Coronary artery (tissue), 2 donors: ENCODE measurements at regions not wholly inside any gene's neighbourhood (a gene's known extent, or its start where the extent isn't known, plus 50 kb on each side); places are given as distances from the start of the nearest gene placed in this dataset.

Experiments
- DNase-seq: peaks from one replicate; pipeline ENCODE4 v3.0.0-alpha.2; 2017; ENCODE audit warnings: low spot score
- H3K27ac ChIP-seq, 2 donors: fragments of 200-600 bp; sonication (generic); one replicate each; pipeline ENCODE4 v1.5.1; 2016 to 2019
- H3K4me3 ChIP-seq: fragments of 200-600 bp; sonication (generic); 2 replicates; pipeline ENCODE4 v1.5.1; 2016; ENCODE audit warnings: mild to moderate bottlenecking, moderate library complexity
- TF ChIP-seq, protein P1 (sequence below): fragments of 200-600 bp; sonication (generic); IDR thresholded peaks from one replicate; pipeline ENCODE4 v1.5.1; 2019; ENCODE audit warnings: antibody characterized with exemption

DNA sequence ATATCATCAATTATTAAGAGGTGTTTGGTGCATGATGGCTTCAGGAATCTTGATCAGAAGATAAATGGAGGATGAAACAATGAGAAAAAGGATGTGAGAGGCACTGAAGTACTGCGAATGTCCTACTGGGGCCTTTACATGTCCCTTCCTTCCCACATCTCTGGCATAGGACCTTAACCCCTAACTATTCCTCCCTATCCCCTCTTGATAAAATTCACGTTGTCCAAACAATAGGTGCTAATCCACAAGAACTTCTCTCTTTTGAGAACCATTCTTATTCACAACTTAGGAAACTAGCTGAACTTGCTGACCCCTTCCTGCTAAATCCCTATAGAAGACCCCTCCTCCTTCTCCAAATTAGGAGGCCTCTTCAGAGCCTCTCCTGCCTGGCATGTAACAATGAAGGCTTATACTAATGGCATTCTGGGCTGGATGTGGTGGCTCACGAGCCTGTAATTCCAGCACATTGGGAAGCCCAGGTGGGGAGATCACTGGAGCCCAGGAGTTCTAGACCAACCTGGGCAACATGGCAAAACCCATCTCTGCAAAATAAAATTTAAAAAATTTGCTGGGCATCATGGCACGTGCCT is 276.5 kb upstream of the SMARCA2 start:
- DNase-seq, result no peak
- TF ChIP-seq, protein P1, sequence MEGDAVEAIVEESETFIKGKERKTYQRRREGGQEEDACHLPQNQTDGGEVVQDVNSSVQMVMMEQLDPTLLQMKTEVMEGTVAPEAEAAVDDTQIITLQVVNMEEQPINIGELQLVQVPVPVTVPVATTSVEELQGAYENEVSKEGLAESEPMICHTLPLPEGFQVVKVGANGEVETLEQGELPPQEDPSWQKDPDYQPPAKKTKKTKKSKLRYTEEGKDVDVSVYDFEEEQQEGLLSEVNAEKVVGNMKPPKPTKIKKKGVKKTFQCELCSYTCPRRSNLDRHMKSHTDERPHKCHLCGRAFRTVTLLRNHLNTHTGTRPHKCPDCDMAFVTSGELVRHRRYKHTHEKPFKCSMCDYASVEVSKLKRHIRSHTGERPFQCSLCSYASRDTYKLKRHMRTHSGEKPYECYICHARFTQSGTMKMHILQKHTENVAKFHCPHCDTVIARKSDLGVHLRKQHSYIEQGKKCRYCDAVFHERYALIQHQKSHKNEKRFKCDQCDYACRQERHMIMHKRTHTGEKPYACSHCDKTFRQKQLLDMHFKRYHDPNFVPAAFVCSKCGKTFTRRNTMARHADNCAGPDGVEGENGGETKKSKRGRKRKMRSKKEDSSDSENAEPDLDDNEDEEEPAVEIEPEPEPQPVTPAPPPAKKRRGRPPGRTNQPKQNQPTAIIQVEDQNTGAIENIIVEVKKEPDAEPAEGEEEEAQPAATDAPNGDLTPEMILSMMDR, result no peak
- Histone ChIP-seq H3K4me3 (no peak overlapping the region), H3K27ac (no peak overlapping the region)

DNA sequence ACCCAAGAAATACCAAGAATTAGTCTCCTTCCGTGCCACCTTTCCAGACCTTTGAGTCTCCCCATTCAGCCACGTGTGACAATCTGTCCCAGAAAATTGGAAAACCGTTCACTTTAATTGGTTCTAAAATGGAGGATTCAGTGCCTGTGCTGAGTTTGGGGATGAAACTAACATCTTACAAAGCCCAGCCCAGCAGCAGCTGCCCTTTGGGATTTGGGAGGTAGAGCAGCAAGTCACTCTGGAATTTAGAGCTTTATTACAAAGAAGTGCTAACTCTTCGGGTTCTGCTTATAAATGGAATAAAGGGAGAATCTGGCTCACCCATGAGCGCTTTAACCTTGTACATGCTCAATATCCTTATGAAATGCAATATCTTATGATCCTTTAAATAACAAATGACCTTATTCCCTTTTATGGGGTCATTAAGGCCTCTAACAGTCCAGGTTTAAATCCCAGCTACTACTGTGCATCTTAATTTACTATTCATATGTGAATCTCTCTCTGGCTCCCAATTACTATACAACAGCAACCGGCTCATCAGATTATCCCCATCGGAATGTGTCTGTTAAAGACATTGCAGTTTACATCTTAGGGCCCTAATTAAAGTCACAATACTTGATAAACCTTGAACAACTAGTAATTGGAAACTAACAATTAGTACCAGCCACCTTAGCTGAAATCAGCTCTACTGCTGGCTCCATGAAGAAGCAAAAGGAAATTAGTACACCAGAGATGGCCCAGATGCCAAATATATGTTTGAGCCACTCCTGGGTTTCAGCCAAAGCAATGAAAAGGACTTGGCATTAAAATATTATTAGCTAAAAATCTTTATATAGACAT is 271.8 kb upstream of the SMARCA2 start:
- H3K4me3 ChIP-seq, result no peak overlapping the region
- DNase-seq, result no peak
- no peak overlapping the region for H3K27ac ChIP-seq
- TF ChIP-seq, protein P1, result no peak

DNA sequence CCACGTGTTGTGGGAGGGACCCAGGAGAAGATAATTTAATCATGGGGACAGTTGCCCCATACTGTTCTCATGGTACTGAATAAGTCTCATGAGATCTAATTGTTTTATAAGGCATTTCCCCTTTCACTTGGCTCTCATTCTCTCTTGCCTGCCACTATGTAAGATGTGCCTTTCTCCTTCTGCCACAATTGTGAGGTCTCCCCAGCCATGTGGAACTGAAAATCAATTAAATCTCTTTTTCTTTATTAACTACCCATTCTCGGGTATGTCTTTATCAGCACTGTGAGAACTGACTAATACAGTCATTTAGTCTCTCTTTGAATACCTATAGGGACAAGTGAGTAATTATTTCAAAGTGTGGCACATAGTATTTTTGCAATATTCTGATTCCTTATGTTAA is 269.2 kb upstream of the SMARCA2 start:
- DNase-seq, result no peak

DNA sequence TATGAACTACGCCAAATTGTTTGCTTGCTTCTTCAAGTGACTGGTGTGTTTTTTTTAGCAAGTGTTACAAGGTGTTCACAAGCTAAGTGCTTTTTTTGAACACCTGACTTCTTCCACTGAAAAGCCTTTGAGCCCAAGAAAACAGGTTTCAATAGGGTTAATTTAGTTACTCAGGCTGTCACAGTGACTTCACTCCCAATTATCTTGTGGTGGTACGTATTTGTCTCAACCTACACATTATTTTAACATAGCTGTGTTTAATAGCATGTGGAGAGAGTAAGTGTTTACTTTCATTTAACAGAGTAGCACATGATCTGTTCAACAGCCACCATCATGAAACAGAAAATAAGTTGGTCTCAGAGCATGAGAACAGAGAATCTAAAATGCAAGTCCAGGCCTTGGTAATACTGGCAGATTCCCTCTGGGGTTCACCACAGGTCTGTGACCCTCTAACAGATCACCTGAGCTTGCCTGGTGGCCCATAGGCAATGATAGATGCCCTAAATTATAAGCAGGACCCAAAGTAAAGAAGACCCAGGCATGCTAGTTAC is 267.7 kb upstream of the SMARCA2 start:
- DNase-seq, result no peak
- TF ChIP-seq, protein P1, result no peak
- H3K27ac ChIP-seq, result no peak overlapping the region
- H3K4me3 ChIP-seq, result no peak overlapping the region

More for the DNA sequence above, 269.2 kb upstream of the SMARCA2 start:
- H3K4me3 ChIP-seq, result no peak overlapping the region
- H3K27ac ChIP-seq, result no peak overlapping the region
- TF ChIP-seq, protein P1, result no peak

DNA sequence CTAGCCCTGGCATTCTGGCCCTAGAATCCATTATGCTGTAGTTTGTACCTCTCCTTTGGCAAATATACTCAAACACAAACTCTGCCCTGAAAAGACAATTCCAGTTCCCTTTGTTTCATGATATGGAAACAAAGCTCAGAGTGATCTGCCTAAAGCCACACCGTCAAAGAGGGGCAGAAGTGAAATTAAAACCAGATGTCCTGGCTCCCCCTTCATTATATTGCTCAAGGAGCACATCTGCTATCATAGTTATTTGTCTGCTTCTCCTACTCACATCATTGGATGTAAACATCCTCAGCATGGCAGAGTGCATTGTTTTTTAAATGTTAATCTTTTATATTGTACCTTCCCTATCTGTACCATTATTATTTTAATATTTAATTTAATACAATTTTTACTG is 266.7 kb upstream of the SMARCA2 start:
- no peak overlapping the region for H3K27ac ChIP-seq
- TF ChIP-seq, protein P1, result no peak
- H3K4me3 ChIP-seq, result no peak overlapping the region
- no peak for DNase-seq

DNA sequence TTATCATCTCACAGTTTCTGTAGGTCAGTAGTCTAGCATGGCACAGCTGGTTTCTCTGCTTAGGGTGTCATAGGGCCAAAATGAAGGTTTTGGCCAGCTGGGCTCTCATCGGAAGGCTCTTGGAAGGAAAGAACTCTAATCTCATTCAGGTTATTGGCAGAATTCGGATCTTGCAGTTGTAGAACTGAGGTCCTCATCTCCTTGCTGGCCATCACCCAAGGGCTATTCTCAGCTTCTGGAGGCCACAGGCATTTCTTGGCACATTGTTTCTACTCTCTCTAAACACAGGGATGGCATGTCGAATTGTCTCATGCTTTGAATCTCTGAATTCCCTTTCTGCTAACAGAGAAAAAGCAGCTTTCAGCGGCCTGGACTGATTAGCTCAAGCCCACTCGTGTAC is 258.0 kb upstream of the SMARCA2 start:
- no peak for DNase-seq
- TF ChIP-seq, protein P1, result no peak
- Histone ChIP-seq H3K4me3 (no peak overlapping the region), H3K27ac (no peak overlapping the region)
